NT2/D1 (cell line): ENCODE measurements at regions not wholly inside any gene's neighbourhood (a gene's known extent, or its start where the extent isn't known, plus 50 kb on each side); places are given as distances from the start of the nearest gene placed in this dataset.

Source experiments
- DNase-seq: peaks from one replicate; pipeline ENCODE4 v3.0.0-alpha.2; 2011; ENCODE audit warnings: low read depth, low spot score
- H3K27me3 ChIP-seq: 2 replicates; pipeline ENCODE4 v1.6.0; 2011; ENCODE audit warnings: mild to moderate bottlenecking; ENCODE audit not compliant: insufficient read length, insufficient read depth
- H3K36me3 ChIP-seq: 2 replicates; pipeline ENCODE4 v1.6.1; 2011; ENCODE audit warnings: mild to moderate bottlenecking, low read length, mixed read lengths; ENCODE audit not compliant: insufficient read depth, insufficient read length
- H3K4me1 ChIP-seq: 2 replicates; pipeline ENCODE4 v1.5.1; 2011; ENCODE audit not compliant: insufficient read depth, insufficient read length
- H3K4me3 ChIP-seq: 2 replicates; pipeline ENCODE4 v1.5.1; 2011; ENCODE audit warnings: low read depth; ENCODE audit not compliant: insufficient read length
- H3K9ac ChIP-seq: 2 replicates; pipeline ENCODE4 v1.6.0; 2011; ENCODE audit warnings: low read depth; ENCODE audit not compliant: insufficient read length
- H3K9me3 ChIP-seq: 2 replicates; pipeline ENCODE4 v1.5.1; 2011; ENCODE audit warnings: mild to moderate bottlenecking, low read length; ENCODE audit not compliant: insufficient read depth
- SUZ12 ChIP-seq: IDR thresholded peaks from 2 replicates; pipeline ENCODE4 v1.6.1; 2011; ENCODE audit not compliant: insufficient read length, insufficient read depth; ENCODE audit errors: extremely low read depth
- YY1 ChIP-seq: IDR thresholded peaks from 2 replicates; pipeline ENCODE4 v1.6.1; 2011; ENCODE audit not compliant: insufficient read length, insufficient read depth
- ZNF274 ChIP-seq: IDR thresholded peaks from 2 replicates; pipeline ENCODE4 v1.6.1; 2011; ENCODE audit warnings: mild to moderate bottlenecking, low read depth, low read length

DNA sequence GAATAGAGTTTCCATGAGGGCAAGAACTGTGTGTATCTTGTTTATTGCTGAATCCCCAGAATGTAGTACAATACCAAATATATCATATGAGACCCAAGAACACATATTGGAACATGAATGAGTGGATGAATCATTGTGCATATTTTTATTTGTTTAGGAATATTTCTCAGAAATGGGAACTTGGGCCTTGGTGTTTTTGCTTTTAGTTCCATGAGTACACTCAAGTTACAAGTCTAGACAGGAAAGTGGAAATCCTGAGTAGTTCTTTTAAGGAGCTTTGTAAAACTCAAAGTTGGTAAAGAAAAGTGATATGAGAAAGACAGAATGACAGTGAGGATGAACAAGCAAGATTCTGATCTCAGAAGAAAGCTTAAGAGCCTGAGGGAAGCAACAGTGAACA is 647.0 kb downstream of the EFNA5 start:
- no peaks in the 10 kb centered on the region for H3K27me3 ChIP-seq
- H3K9me3 ChIP-seq, result no peaks in the 10 kb centered on the region
- no peak for DNase-seq
- no peak for TF ChIP-seq YY1
- no peak for TF ChIP-seq ZNF274
- no peak for TF ChIP-seq SUZ12
- no peaks in the 10 kb centered on the region for H3K4me1 ChIP-seq
- H3K36me3 ChIP-seq, result no peaks in the 10 kb centered on the region
- H3K4me3 ChIP-seq, result no peak overlapping the region
- H3K9ac ChIP-seq, result no peak overlapping the region

DNA sequence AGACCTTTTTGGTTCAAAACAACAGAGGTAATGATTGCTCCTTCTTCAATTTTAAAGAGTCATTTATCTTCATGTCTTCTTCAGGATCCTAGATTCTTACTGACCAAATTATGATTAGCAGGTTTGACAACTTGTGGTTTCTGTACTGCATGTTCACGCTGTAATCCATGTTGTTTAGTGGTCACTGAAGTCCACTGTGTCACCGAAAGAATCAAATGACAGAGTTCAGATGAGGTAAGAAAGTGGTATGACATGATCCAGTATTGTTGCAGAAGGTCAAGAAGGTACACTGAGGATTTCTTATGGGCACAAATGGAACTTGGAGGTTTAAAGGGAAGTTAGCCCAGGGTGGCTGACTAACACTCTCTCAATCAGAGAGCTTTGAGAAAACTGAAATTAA is 649.2 kb downstream of the EFNA5 start:
- no peak overlapping the region for H3K9ac ChIP-seq
- TF ChIP-seq ZNF274 (no peak), YY1 (no peak), SUZ12 (no peak)
- no peaks in the 10 kb centered on the region for H3K36me3 ChIP-seq
- no peaks in the 10 kb centered on the region for H3K27me3 ChIP-seq
- no peaks in the 10 kb centered on the region for H3K9me3 ChIP-seq
- no peaks in the 10 kb centered on the region for H3K4me1 ChIP-seq
- H3K4me3 ChIP-seq, result no peak overlapping the region
- DNase-seq, result no peak

GRCh38 chr5:107020626-107021025 is 650.1 kb downstream of the EFNA5 start:
- Histone ChIP-seq H3K36me3 (no peaks in the 10 kb centered on the region), H3K9ac (no peak overlapping the region), H3K9me3 (no peaks in the 10 kb centered on the region), H3K4me1 (no peaks in the 10 kb centered on the region), H3K4me3 (no peak overlapping the region), H3K27me3 (no peaks in the 10 kb centered on the region)
- DNase-seq, result no peak
- no peak for TF ChIP-seq SUZ12
- no peak for TF ChIP-seq YY1
- TF ChIP-seq ZNF274, result no peak

GRCh38 chr5:107017616-107018015 is 653.1 kb downstream of the EFNA5 start:
- Histone ChIP-seq H3K4me3 (no peak overlapping the region), H3K9me3 (no peaks in the 10 kb centered on the region)

GRCh38 chr5:107012371-107012770 is 658.4 kb downstream of the EFNA5 start:
- DNase-seq, result no peak
- Histone ChIP-seq H3K9me3 (no peaks in the 10 kb centered on the region), H3K4me1 (no peaks in the 10 kb centered on the region), H3K9ac (no peak overlapping the region), H3K36me3 (no peaks in the 10 kb centered on the region), H3K27me3 (no peaks in the 10 kb centered on the region), H3K4me3 (no peak overlapping the region)
- TF ChIP-seq ZNF274, result no peak

More at GRCh38 chr5:107017616-107018015, 653.1 kb downstream of the EFNA5 start:
- DNase-seq, result no peak
- H3K27me3 ChIP-seq, result no peaks in the 10 kb centered on the region
- no peaks in the 10 kb centered on the region for H3K36me3 ChIP-seq
- TF ChIP-seq YY1 (no peak), SUZ12 (no peak), ZNF274 (no peak)
- no peaks in the 10 kb centered on the region for H3K4me1 ChIP-seq
- H3K9ac ChIP-seq, result no peak overlapping the region

DNA sequence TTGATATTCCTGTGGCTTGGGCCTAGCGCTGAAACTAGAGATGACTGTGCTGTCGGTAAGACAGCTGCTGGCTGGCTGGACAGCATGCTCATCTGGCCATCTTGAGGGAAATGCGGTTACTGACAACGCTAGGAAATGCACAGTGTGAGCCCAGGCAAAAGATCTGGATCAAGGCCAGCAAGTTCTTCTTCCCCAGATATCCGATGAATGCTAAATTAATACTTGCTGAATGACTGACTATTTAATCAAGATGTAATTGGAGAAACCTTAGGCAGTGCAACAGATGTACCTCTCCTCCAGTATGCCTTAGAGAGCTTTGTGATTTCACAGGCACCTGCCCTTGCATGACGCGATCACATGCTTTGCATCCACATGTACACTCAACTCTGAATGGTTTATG is 659.1 kb downstream of the EFNA5 start:
- H3K4me1 ChIP-seq, result no peaks in the 10 kb centered on the region
- no peak overlapping the region for H3K9ac ChIP-seq
- no peaks in the 10 kb centered on the region for H3K27me3 ChIP-seq
- no peaks in the 10 kb centered on the region for H3K9me3 ChIP-seq
- no peak overlapping the region for H3K4me3 ChIP-seq
- no peaks in the 10 kb centered on the region for H3K36me3 ChIP-seq
- no peak for TF ChIP-seq ZNF274
- no peak for TF ChIP-seq YY1
- TF ChIP-seq SUZ12, result no peak
- DNase-seq, result no peak

DNA sequence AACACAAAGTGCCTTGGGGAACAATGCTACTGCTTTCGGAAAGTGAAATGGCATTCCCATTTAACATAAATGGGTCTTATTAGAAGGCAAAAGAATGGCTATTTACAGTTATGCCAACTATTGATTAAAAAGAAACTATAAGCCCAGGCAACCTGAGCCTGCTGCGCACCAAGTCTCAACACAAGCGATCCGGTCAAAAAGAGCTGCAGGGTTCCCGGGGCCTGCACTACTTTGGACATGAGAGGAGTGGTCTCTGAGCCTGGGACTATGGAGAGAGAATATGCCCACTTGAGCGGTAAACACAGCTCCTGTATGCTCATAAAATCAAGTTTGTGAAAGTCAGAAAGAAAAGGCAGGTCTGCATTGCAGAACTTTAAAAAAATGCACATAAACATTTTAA is 660.7 kb downstream of the EFNA5 start:
- no peak for TF ChIP-seq ZNF274
- TF ChIP-seq YY1, result no peak
- TF ChIP-seq SUZ12, result no peak
- Histone ChIP-seq H3K27me3 (no peaks in the 10 kb centered on the region), H3K36me3 (no peaks in the 10 kb centered on the region), H3K9ac (no peak overlapping the region), H3K4me3 (no peak overlapping the region), H3K4me1 (no peaks in the 10 kb centered on the region), H3K9me3 (no peaks in the 10 kb centered on the region)
- no peak for DNase-seq

DNA sequence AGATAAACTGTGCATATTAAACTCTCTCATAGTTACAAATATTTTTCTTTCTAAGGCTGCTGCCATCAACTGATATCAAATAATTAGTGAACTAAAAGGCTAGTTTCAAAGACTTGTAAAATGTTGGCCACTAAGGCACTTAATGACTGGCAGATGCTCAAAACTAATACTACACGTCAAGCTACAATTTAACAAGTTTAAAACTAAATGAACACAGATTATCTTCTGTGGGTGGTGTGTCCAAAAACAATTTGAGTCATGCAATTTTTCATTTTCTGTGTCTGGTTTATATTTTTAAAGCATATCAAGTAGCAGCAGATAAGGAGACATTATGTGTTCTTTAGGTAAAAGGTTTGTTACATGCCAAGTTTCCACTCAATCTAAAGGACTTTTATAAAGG is 665.1 kb downstream of the EFNA5 start:
- Histone ChIP-seq H3K9me3 (no peaks in the 10 kb centered on the region), H3K4me1 (no peaks in the 10 kb centered on the region), H3K9ac (no peak overlapping the region), H3K4me3 (no peak overlapping the region), H3K36me3 (no peaks in the 10 kb centered on the region), H3K27me3 (no peaks in the 10 kb centered on the region)
- no peak for TF ChIP-seq YY1
- TF ChIP-seq SUZ12, result no peak
- no peak for TF ChIP-seq ZNF274
- no peak for DNase-seq
